Esophagus squamous epithelium (tissue), 5 donors: ENCODE measurements at regions not wholly inside any gene's neighbourhood (a gene's known extent, or its start where the extent isn't known, plus 50 kb on each side); places are given as distances from the start of the nearest gene placed in this dataset.

ENCODE experiments used
- DNase-seq: peaks from one replicate; lab custom pipeline; 2025; lab: John Stamatoyannopoulos, UW
- H3K27ac ChIP-seq, 4 donors: fragments of 200-600 bp; sonication (generic); one replicate each; pipeline ENCODE4 v1.5.1; 2016 to 2019; ENCODE audit warnings: mild to moderate bottlenecking in 1 of 4
- H3K27me3 ChIP-seq, 4 donors: fragments of 200-600 bp; sonication (generic); 1 replicate in 3 of 4; 2 replicates in 1 of 4; pipeline versions ENCODE4 v1.5.1 to v1.6.0; 2017 to 2021; ENCODE audit warnings: antibody characterized with exemption in 1 of 4
- H3K36me3 ChIP-seq, 3 donors: fragments of 200-600 bp; sonication (generic); one replicate each; pipeline ENCODE4 v1.5.1; 2016 to 2019
- H3K4me1 ChIP-seq, 3 donors: fragments of 200-600 bp; sonication (generic); one replicate each; pipeline ENCODE4 v1.5.1; 2017 to 2019
- H3K4me3 ChIP-seq, 4 donors: fragments of 200-600 bp; sonication (generic); 1 replicate in 3 of 4; 2 replicates in 1 of 4; pipeline ENCODE4 v1.5.1; 2016 to 2019; ENCODE audit warnings: mild to moderate bottlenecking in 2 of 4, moderate library complexity in 1 of 4
- H3K9me3 ChIP-seq, 3 donors: fragments of 200-600 bp; sonication (generic); one replicate each; pipeline ENCODE4 v1.5.1; 2016 to 2019
- CTCF ChIP-seq, 6 experiments: fragments of 450-650 bp in 4 of 6; fragments of 200-600 bp in 2 of 6; sonication (generic) in 2 of 6; IDR thresholded peaks; one replicate each; pipeline ENCODE4 v1.5.1; 2016 to 2019; ENCODE audit warnings: antibody characterized with exemption in 6 of 6, mild to moderate bottlenecking in 4 of 6, moderate library complexity in 4 of 6
- POLR2A ChIP-seq, 4 donors: fragments of 450-650 bp; IDR thresholded peaks; one replicate each; pipeline ENCODE4 v1.6.1; 2017; ENCODE audit warnings: antibody characterized with exemption in 4 of 4, mild to moderate bottlenecking in 4 of 4, moderate library complexity in 3 of 4
- WGBS, 2 donors: methylation state at CpG; one replicate each; pipeline ENCODE4 v1.1.5; 2018; 5-methylcytosine and 5-hydroxymethylcytosine counted together
- intact Hi-C: fragments of 100-400 bp; cut with DNase I; formaldehyde crosslinking; loops from one replicate; pipeline ENCODE4 v1.15.0; 2022
- donor health status: DM: yes; HTN: yes; CAD: no.

GRCh38 chr4:92129408-92129994 is 174.3 kb upstream of the GRID2 start:
- no peaks in the 10 kb centered on the region for H3K9me3 ChIP-seq
- no peak for TF ChIP-seq CTCF (IDR thresholded peaks at IDR 0.05)
- no peak for TF ChIP-seq POLR2A (IDR thresholded peaks at IDR 0.05)
- no peaks in the 10 kb centered on the region for H3K36me3 ChIP-seq
- H3K27ac ChIP-seq, result no peak overlapping the region
- WGBS, 2 donors, result 71 to 83% methylated on average over 1 to 2 of the region's 5 CpGs
- H3K4me1 ChIP-seq, result no peaks in the 10 kb centered on the region
- DNase-seq, result no peak
- no peak overlapping the region for H3K4me3 ChIP-seq
- intact Hi-C loops, result no loop called here
- no peaks in the 10 kb centered on the region for H3K27me3 ChIP-seq

- H3K36me3 ChIP-seq, result no peaks in the 10 kb centered on the region
- intact Hi-C loops, result no loop called here
- 86 to 87% methylated on average over 3 of the region's 3 CpGs for WGBS, 2 donors
- no peak overlapping the region for H3K4me3 ChIP-seq
- H3K27me3 ChIP-seq, result no peaks in the 10 kb centered on the region
- H3K27ac ChIP-seq, result no peak overlapping the region
- DNase-seq, result no peak
- H3K4me1 ChIP-seq, result no peaks in the 10 kb centered on the region
- H3K9me3 ChIP-seq, result no peaks in the 10 kb centered on the region
- TF ChIP-seq CTCF (IDR thresholded peaks at IDR 0.05), result no peak
- TF ChIP-seq POLR2A (IDR thresholded peaks at IDR 0.05), result no peak
Measured at GRCh38 chr4:92136434-92136833, 167.3 kb upstream of the GRID2 start.

- H3K27ac ChIP-seq, result no peak overlapping the region
- intact Hi-C loops, result no loop called here
- TF ChIP-seq CTCF (IDR thresholded peaks at IDR 0.05), result peak in 1 of 6 experiments; percentile 36
- no peak for TF ChIP-seq POLR2A (IDR thresholded peaks at IDR 0.05)
- WGBS, 2 donors, result 55 to 69% methylated on average over 2 of the region's 2 CpGs
- H3K4me3 ChIP-seq, result no peak overlapping the region
- no peaks in the 10 kb centered on the region for H3K4me1 ChIP-seq
- peaks cover 0 to 8% (median 0%) of the 10 kb centered on the region in 3 donors for H3K9me3 ChIP-seq
- H3K36me3 ChIP-seq, result no peaks in the 10 kb centered on the region
- H3K27me3 ChIP-seq, result no peaks in the 10 kb centered on the region
- no peak for DNase-seq
Measured at GRCh38 chr4:92163348-92163747, 140.4 kb upstream of the GRID2 start.

- Histone ChIP-seq H3K9me3 (no peaks in the 10 kb centered on the region), H3K27ac (no peak overlapping the region), H3K4me3 (no peak overlapping the region), H3K4me1 (no peaks in the 10 kb centered on the region), H3K27me3 (no peaks in the 10 kb centered on the region), H3K36me3 (no peaks in the 10 kb centered on the region)
- intact Hi-C loops, result no loop called here
- DNase-seq, result no peak
- TF ChIP-seq CTCF (IDR thresholded peaks at IDR 0.05), result no peak
- TF ChIP-seq POLR2A (IDR thresholded peaks at IDR 0.05), result no peak
- 81 to 86% methylated on average over 2 of the region's 2 CpGs for whole genome bisulfite sequencing, 2 donors
Measured at GRCh38 chr4:92170340-92170739, 133.4 kb upstream of the GRID2 start.

- Histone ChIP-seq H3K36me3 (no peaks in the 10 kb centered on the region), H3K27me3 (no peaks in the 10 kb centered on the region), H3K4me3 (no peak overlapping the region), H3K9me3 (no peaks in the 10 kb centered on the region), H3K4me1 (no peaks in the 10 kb centered on the region), H3K27ac (no peak overlapping the region)
- intact Hi-C loops, result no loop called here
- TF ChIP-seq POLR2A (IDR thresholded peaks at IDR 0.05) (no peak), CTCF (IDR thresholded peaks at IDR 0.05) (no peak)
- 81 to 86% methylated on average over 1 of the region's 1 CpG for WGBS, 2 donors
- DNase-seq, result no peak
Measured at GRCh38 chr4:92172203-92172602, 131.6 kb upstream of the GRID2 start.
